ENCODE measurements at regions not wholly inside any gene's neighbourhood (a gene's known extent, or its start where the extent isn't known, plus 50 kb on each side); places are given as distances from the start of the nearest gene placed in this dataset.

DNA sequence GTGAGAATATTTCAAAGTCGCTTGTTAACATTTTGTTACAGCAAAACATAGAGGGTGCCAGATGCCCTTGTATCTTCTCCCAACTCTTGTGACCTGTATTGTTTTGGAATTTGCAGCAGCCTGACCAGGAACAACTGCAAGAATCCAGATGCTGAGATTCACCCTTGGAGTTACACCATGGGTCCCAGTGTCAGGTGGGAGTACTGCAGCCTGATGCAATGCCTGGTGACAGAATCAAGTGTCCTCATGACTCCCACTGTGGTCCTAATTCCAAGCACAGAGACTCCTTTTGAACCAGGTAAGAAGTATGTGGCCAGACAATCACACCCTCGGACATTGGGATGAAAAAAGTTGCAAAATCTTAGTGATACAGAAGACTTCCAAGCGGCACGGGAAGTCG is 79.6 kb upstream of the MAP3K4 start:
- no peak for TF ChIP-seq BHLHE40 (IDR thresholded peaks at IDR 0.05; ENCODE audit: borderline replicate concordance)
- TF ChIP-seq TARDBP (IDR thresholded peaks at IDR 0.05), result no peak
- no peak for TF ChIP-seq ELF4 (IDR thresholded peaks at IDR 0.05)
- no peak for TF ChIP-seq LEF1 (IDR thresholded peaks at IDR 0.05; ENCODE audit: borderline replicate concordance)

Data from HEK293T (cell line).